Liver (tissue), 8 donors: ENCODE measurements at regions not wholly inside any gene's neighbourhood (a gene's known extent, or its start where the extent isn't known, plus 50 kb on each side); places are given as distances from the start of the nearest gene placed in this dataset.

Experiments
- DNase-seq: peaks from one replicate; pipeline ENCODE4 v3.0.0-alpha.2; 2017; ENCODE audit warnings: low spot score
- H3K27ac ChIP-seq, 2 donors: one replicate each; pipeline ENCODE4 v1.7.0; 2013; ENCODE audit warnings: inconsistent platforms in 2 of 2, low read length in 2 of 2, control low read depth in 1 of 2, low read depth in 1 of 2, mild to moderate bottlenecking in 1 of 2
- H3K27me3 ChIP-seq, 4 donors: one replicate each; pipeline versions ENCODE4 v1.6.1 to v1.7.0; 2013; ENCODE audit warnings: low read length in 3 of 4, inconsistent platforms in 1 of 4, mild to moderate bottlenecking in 1 of 4, moderate library complexity in 1 of 4; ENCODE audit not compliant: control insufficient read depth in 4 of 4, insufficient read depth in 4 of 4
- H3K36me3 ChIP-seq, 4 donors: one replicate each; pipeline versions ENCODE4 v1.6.1 to v1.7.0; 2013; ENCODE audit warnings: low read length in 3 of 4, mild to moderate bottlenecking in 3 of 4, low read depth in 1 of 4, moderate library complexity in 1 of 4; ENCODE audit not compliant: control insufficient read depth in 4 of 4, insufficient read depth in 3 of 4
- H3K4me1 ChIP-seq, 4 donors: one replicate each; pipeline versions ENCODE4 v1.6.1 to v1.7.0; 2013; ENCODE audit warnings: low read length in 3 of 4, mild to moderate bottlenecking in 3 of 4, moderate library complexity in 1 of 4; ENCODE audit not compliant: control insufficient read depth in 4 of 4, insufficient read depth in 4 of 4
- H3K4me3 ChIP-seq, 3 donors: one replicate each; pipeline versions ENCODE4 v1.6.1 to v1.7.0; 2013; ENCODE audit warnings: low read length in 3 of 3, control low read depth in 1 of 3, low read depth in 1 of 3, mild to moderate bottlenecking in 1 of 3
- H3K9ac ChIP-seq, 2 donors: one replicate each; pipeline ENCODE4 v1.7.0; 2013; ENCODE audit warnings: low read length in 2 of 2, mild to moderate bottlenecking in 2 of 2, moderate library complexity in 2 of 2, control low read depth in 1 of 2, low read depth in 1 of 2
- H3K9me3 ChIP-seq, 4 donors: one replicate each; pipeline versions ENCODE4 v1.6.1 to v1.7.0; 2013; ENCODE audit warnings: low read length in 3 of 4; ENCODE audit not compliant: control insufficient read depth in 4 of 4
- ATF3 ChIP-seq: IDR thresholded peaks from 2 replicates; pipeline ENCODE4 v1.6.1; 2016; ENCODE audit warnings: antibody characterized with exemption
- EGR1 ChIP-seq, 2 donors: IDR thresholded peaks; 2 replicates each; pipeline ENCODE4 v1.6.1; 2016 to 2018; ENCODE audit warnings: antibody characterized with exemption in 2 of 2, low read depth in 2 of 2
- FOXA1 ChIP-seq: IDR thresholded peaks from 2 replicates; pipeline ENCODE4 v1.6.1; 2016; ENCODE audit warnings: antibody characterized with exemption
- FOXA2 ChIP-seq: IDR thresholded peaks from 2 replicates; pipeline ENCODE4 v1.6.1; 2016; ENCODE audit warnings: antibody characterized with exemption
- GABPA ChIP-seq, 2 donors: IDR thresholded peaks in 1 of 2; conservative IDR thresholded peaks in 1 of 2; 2 replicates each; pipeline ENCODE4 v1.6.1; 2016; ENCODE audit warnings: antibody characterized with exemption in 2 of 2, mild to moderate bottlenecking in 1 of 2, moderate library complexity in 1 of 2
- HNF4A ChIP-seq, 2 donors: conservative IDR thresholded peaks; 2 replicates each; pipeline ENCODE4 v1.6.1; 2016; ENCODE audit warnings: antibody characterized with exemption in 2 of 2, mild to moderate bottlenecking in 2 of 2
- HNF4G ChIP-seq: IDR thresholded peaks from 2 replicates; pipeline ENCODE4 v1.6.1; 2016; ENCODE audit warnings: antibody characterized with exemption
- JUND ChIP-seq, 2 donors: IDR thresholded peaks; 2 replicates each; pipeline ENCODE4 v1.6.1; 2016; ENCODE audit warnings: antibody characterized with exemption in 2 of 2
- NR2F2 ChIP-seq: IDR thresholded peaks from 2 replicates; pipeline ENCODE4 v1.6.1; 2016; ENCODE audit warnings: antibody characterized with exemption
- RXRA ChIP-seq, 2 donors: IDR thresholded peaks; 2 replicates each; pipeline ENCODE4 v1.6.1; 2017 to 2018; ENCODE audit warnings: antibody characterized with exemption in 2 of 2, mild to moderate bottlenecking in 1 of 2
- SP1 ChIP-seq: IDR thresholded peaks from 2 replicates; pipeline ENCODE4 v1.6.1; 2018; ENCODE audit warnings: antibody characterized with exemption, mild to moderate bottlenecking
- TAF1 ChIP-seq: conservative IDR thresholded peaks from 2 replicates; pipeline ENCODE4 v1.6.1; 2016; ENCODE audit warnings: antibody characterized with exemption, mild to moderate bottlenecking
- YY1 ChIP-seq: IDR thresholded peaks from 2 replicates; pipeline ENCODE4 v1.6.1; 2016; ENCODE audit warnings: antibody characterized with exemption, mild to moderate bottlenecking
- WGBS: extraction: QIAGEN DNeasy Blood & Tissue Kit; methylation state at CpG from one replicate; pipeline ENCODE4 v1.1.7; 2013; 5-methylcytosine and 5-hydroxymethylcytosine counted together
- TF ChIP-seq, protein P1 (sequence below): fragments of 150-350 bp; IDR thresholded peaks from 2 replicates; pipeline ENCODE4 v1.5.1; 2017; ENCODE audit warnings: improper control_type of control experiment, low read depth, low read length; ENCODE audit not compliant: missing input control
- TF ChIP-seq, protein P2 (sequence below): IDR thresholded peaks from 2 replicates; pipeline ENCODE4 v1.6.1; 2016; ENCODE audit warnings: antibody characterized with exemption, mild to moderate bottlenecking
- TF ChIP-seq, protein P3 (sequence below): IDR thresholded peaks from 2 replicates; pipeline ENCODE4 v1.6.1; 2016; ENCODE audit warnings: antibody characterized with exemption
- donor health status: healthy.
- donor health status: healthy.
- donor health status: healthy.
- donor health status: healthy.
- donor health status: healthy.

GRCh38 chr2:236397681-236398080 is 133.5 kb upstream of the ASB18 start:
- Histone ChIP-seq H3K9ac (no peak overlapping the region), H3K9me3 (no peaks in the 10 kb centered on the region), H3K36me3 (no peaks in the 10 kb centered on the region), H3K4me3 (no peak overlapping the region), H3K4me1 (no peaks in the 10 kb centered on the region), H3K27me3 (no peaks in the 10 kb centered on the region), H3K27ac (no peak overlapping the region)
- TF ChIP-seq, protein P1, sequence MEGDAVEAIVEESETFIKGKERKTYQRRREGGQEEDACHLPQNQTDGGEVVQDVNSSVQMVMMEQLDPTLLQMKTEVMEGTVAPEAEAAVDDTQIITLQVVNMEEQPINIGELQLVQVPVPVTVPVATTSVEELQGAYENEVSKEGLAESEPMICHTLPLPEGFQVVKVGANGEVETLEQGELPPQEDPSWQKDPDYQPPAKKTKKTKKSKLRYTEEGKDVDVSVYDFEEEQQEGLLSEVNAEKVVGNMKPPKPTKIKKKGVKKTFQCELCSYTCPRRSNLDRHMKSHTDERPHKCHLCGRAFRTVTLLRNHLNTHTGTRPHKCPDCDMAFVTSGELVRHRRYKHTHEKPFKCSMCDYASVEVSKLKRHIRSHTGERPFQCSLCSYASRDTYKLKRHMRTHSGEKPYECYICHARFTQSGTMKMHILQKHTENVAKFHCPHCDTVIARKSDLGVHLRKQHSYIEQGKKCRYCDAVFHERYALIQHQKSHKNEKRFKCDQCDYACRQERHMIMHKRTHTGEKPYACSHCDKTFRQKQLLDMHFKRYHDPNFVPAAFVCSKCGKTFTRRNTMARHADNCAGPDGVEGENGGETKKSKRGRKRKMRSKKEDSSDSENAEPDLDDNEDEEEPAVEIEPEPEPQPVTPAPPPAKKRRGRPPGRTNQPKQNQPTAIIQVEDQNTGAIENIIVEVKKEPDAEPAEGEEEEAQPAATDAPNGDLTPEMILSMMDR, result no peak
- no peak for TF ChIP-seq HNF4G
- DNase-seq, result no peak
- WGBS, result 92% methylated on average over 4 of the region's 4 CpGs

DNA sequence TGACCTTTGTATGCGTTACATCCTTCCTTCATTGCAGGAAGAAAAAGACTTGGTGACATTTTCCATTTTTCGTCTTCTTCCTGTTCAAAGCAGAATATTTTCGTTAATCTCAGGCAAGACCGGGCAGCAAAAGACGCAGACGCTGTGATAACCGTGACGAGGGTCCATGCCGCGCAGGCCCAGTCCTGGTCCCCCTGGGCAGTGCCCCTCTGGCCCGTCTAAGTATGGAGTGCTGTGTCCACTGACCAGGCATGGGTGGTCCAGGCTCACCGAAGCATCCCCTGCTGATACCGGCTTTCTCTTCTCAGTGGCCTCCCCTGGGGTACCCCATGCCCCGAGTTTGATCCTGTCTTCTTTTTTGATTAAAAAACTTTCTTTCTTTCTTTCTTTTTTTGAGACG is 135.2 kb upstream of the ASB18 start:
- Histone ChIP-seq H3K27me3 (peaks cover 0 to under 1% (median 0%) of the 10 kb centered on the region in 4 donors), H3K27ac (no peak overlapping the region), H3K36me3 (no peaks in the 10 kb centered on the region), H3K4me1 (no peaks in the 10 kb centered on the region), H3K9me3 (no peaks in the 10 kb centered on the region), H3K4me3 (no peak overlapping the region), H3K9ac (no peak overlapping the region)
- TF ChIP-seq FOXA1 (no peak), HNF4A (conservative IDR thresholded peaks at IDR 0.05) (no peak), SP1 (no peak), JUND (IDR thresholded peaks at IDR 0.05) (no peak), RXRA (IDR thresholded peaks at IDR 0.05) (no peak), TAF1 (no peak), EGR1 (IDR thresholded peaks at IDR 0.05; ENCODE audit: low read depth in 2 of 2) (no peak), FOXA2 (no peak), ATF3 (no peak), GABPA (IDR thresholded peaks at IDR 0.05 in 1 of 2, conservative IDR thresholded peaks at IDR 0.05 in 1 of 2) (no peak), YY1 (no peak), NR2F2 (no peak)
- TF ChIP-seq, protein P1, result no peak
- TF ChIP-seq, protein P2, sequence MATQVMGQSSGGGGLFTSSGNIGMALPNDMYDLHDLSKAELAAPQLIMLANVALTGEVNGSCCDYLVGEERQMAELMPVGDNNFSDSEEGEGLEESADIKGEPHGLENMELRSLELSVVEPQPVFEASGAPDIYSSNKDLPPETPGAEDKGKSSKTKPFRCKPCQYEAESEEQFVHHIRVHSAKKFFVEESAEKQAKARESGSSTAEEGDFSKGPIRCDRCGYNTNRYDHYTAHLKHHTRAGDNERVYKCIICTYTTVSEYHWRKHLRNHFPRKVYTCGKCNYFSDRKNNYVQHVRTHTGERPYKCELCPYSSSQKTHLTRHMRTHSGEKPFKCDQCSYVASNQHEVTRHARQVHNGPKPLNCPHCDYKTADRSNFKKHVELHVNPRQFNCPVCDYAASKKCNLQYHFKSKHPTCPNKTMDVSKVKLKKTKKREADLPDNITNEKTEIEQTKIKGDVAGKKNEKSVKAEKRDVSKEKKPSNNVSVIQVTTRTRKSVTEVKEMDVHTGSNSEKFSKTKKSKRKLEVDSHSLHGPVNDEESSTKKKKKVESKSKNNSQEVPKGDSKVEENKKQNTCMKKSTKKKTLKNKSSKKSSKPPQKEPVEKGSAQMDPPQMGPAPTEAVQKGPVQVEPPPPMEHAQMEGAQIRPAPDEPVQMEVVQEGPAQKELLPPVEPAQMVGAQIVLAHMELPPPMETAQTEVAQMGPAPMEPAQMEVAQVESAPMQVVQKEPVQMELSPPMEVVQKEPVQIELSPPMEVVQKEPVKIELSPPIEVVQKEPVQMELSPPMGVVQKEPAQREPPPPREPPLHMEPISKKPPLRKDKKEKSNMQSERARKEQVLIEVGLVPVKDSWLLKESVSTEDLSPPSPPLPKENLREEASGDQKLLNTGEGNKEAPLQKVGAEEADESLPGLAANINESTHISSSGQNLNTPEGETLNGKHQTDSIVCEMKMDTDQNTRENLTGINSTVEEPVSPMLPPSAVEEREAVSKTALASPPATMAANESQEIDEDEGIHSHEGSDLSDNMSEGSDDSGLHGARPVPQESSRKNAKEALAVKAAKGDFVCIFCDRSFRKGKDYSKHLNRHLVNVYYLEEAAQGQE, result no peak
- TF ChIP-seq, protein P3, sequence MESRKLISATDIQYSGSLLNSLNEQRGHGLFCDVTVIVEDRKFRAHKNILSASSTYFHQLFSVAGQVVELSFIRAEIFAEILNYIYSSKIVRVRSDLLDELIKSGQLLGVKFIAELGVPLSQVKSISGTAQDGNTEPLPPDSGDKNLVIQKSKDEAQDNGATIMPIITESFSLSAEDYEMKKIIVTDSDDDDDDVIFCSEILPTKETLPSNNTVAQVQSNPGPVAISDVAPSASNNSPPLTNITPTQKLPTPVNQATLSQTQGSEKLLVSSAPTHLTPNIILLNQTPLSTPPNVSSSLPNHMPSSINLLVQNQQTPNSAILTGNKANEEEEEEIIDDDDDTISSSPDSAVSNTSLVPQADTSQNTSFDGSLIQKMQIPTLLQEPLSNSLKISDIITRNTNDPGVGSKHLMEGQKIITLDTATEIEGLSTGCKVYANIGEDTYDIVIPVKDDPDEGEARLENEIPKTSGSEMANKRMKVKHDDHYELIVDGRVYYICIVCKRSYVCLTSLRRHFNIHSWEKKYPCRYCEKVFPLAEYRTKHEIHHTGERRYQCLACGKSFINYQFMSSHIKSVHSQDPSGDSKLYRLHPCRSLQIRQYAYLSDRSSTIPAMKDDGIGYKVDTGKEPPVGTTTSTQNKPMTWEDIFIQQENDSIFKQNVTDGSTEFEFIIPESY, result no peak
- 96% methylated on average over 15 of the region's 15 CpGs for WGBS
- DNase-seq, result no peak
